ENCODE measurements at regions not wholly inside any gene's neighbourhood (a gene's known extent, or its start where the extent isn't known, plus 50 kb on each side); places are given as distances from the start of the nearest gene placed in this dataset.

DNA sequence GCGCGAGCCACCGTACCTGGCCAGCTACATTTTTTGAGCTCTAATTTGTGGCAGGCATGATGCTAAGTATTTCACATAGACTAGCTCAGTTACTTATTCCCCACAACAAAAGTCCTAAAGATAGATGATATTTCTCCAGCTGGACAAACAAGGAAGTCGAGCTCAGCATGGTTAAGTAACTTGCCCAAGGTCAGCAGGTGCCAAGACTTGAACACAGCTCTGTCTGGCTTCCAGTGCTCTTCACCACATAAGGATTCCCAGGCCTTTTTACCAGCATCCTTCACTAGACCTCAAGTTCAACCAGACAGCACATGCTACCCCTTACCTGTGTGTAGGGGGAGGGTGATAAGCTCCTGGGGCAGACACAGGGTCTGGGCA, 177.3 kb upstream of the NCAM1 start:
- Histone ChIP-seq H3K4me2 (ENCODE audit: insufficient read depth, low read length) (no peak overlapping the region), H3K9ac (replicated peaks; ENCODE audit: extremely low read depth, insufficient read depth, low read length) (no peak overlapping the region), H3K4me1 (ENCODE audit: control insufficient read depth, extremely low read depth, insufficient read depth, low read length) (no peaks in the 10 kb centered on the region), H3K4me3 (replicated peaks in 1 of 3; ENCODE audit: insufficient read depth in 1 of 3, low read depth in 1 of 3, low read length in 3 of 3) (no peak overlapping the region), H3K9me1 (replicated peaks; ENCODE audit: control insufficient read depth, extremely low read depth, insufficient read depth, low read length) (no peaks in the 10 kb centered on the region), H3K9me3 (replicated peaks; ENCODE audit: control insufficient read depth, insufficient read depth, low read length) (peaks cover 3% of the 10 kb centered on the region), H4K20me1 (replicated peaks; ENCODE audit: control insufficient read depth, extremely low read depth, insufficient read depth, low read length) (no peaks in the 10 kb centered on the region), H3K27me3 (ENCODE audit: control insufficient read depth in 2 of 2, insufficient read depth in 2 of 2, low read length in 2 of 2) (no peaks in the 10 kb centered on the region), H3K36me3 (ENCODE audit: control insufficient read depth in 2 of 2, extremely low read depth in 1 of 2, insufficient read depth in 2 of 2, low read length in 2 of 2) (no peaks in the 10 kb centered on the region), H3K27ac (ENCODE audit: insufficient read depth, low read depth, low read length) (no peak overlapping the region), H3K79me2 (ENCODE audit: control insufficient read depth, insufficient read depth, low read length) (no peaks in the 10 kb centered on the region), H2AFZ (ENCODE audit: low read depth, low read length) (no peak overlapping the region)
- intact Hi-C loops (cut with micrococcal nuclease) = no loop called here
- TF ChIP-seq JUN (IDR thresholded peaks at IDR 0.05; ENCODE audit: borderline replicate concordance, insufficient read depth, insufficient read length, low read depth) (no peak), GATA2 (IDR thresholded peaks at IDR 0.05; ENCODE audit: insufficient read depth, insufficient read length, low read depth, low read length) (no peak), EZH2 (IDR thresholded peaks at IDR 0.05; ENCODE audit: borderline replicate concordance, low read depth, low read length, severe bottlenecking) (no peak), FOS (IDR thresholded peaks at IDR 0.05; ENCODE audit: borderline replicate concordance, insufficient read depth, low read length) (no peak)
- TF ChIP-seq, protein P1, sequence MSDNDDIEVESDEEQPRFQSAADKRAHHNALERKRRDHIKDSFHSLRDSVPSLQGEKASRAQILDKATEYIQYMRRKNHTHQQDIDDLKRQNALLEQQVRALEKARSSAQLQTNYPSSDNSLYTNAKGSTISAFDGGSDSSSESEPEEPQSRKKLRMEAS (IDR thresholded peaks at IDR 0.05; ENCODE audit: insufficient read depth, insufficient read length) = no peak
- dilution Hi-C loops (cut with MboI; ENCODE audit: extremely low pct_ligation_motif_present, low sequenced_read_pairs) = no loop called here
- CTCF ChIA-PET = no interaction called here
- POLR2A ChIA-PET = no interaction called here
- no peak for FAIRE-seq
- DNase-seq (ENCODE audit: low read depth, low spot score) = no peak
- BruUV-seq (replicated peaks) = no TSS peak

DNA sequence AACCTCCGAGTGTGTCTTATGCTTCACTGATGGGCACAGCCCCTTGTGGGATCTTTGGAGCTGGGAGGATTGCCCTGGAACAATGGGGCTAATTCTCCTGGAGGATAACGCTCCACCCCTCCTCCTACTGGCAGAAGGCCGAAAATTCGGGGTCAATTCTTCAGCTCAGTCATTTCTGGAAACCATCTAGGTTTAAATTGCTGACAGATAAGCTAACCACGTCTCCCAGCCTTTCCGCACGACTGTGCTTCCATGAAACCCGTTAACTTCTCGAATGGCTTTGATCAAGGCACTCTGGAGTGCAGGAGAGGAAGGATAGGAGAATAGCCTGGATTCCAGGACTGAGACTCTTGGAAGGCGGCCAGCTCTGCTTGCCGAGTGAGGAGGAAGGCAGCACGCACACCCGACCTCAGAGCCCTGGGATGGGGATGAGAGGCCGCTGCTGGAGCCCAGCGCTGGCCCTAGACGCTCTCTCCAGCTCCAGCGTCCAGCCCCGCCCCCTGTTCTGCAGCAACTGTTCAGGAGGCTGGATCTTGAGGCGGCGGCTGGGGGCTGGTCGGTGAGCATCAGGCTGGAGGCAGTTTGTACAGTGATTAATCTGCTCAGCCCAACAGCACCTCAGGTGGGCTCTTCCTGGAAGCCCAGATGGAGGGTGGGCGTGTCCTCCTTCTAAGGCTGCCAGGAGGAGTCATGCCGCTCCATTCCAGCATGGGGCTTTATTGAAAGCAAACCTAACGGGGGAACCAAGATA, 176.7 kb upstream of the NCAM1 start:
- ChIA-PET POLR2A (no interaction called here), CTCF (no interaction called here)
- Histone ChIP-seq H4K20me1 (replicated peaks; ENCODE audit: control insufficient read depth, extremely low read depth, insufficient read depth, low read length) (no peaks in the 10 kb centered on the region), H3K36me3 (ENCODE audit: control insufficient read depth in 2 of 2, extremely low read depth in 1 of 2, insufficient read depth in 2 of 2, low read length in 2 of 2) (no peaks in the 10 kb centered on the region), H3K79me2 (ENCODE audit: control insufficient read depth, insufficient read depth, low read length) (no peaks in the 10 kb centered on the region), H3K9me1 (replicated peaks; ENCODE audit: control insufficient read depth, extremely low read depth, insufficient read depth, low read length) (no peaks in the 10 kb centered on the region), H3K9me3 (replicated peaks; ENCODE audit: control insufficient read depth, insufficient read depth, low read length) (peaks cover 3% of the 10 kb centered on the region), H3K9ac (replicated peaks; ENCODE audit: extremely low read depth, insufficient read depth, low read length) (no peak overlapping the region), H3K4me2 (ENCODE audit: insufficient read depth, low read length) (no peak overlapping the region), H2AFZ (ENCODE audit: low read depth, low read length) (no peak overlapping the region), H3K4me3 (replicated peaks in 1 of 3; ENCODE audit: insufficient read depth in 1 of 3, low read depth in 1 of 3, low read length in 3 of 3) (no peak overlapping the region), H3K27ac (ENCODE audit: insufficient read depth, low read depth, low read length) (no peak overlapping the region), H3K27me3 (ENCODE audit: control insufficient read depth in 2 of 2, insufficient read depth in 2 of 2, low read length in 2 of 2) (no peaks in the 10 kb centered on the region), H3K4me1 (ENCODE audit: control insufficient read depth, extremely low read depth, insufficient read depth, low read length) (no peaks in the 10 kb centered on the region)
- no peak for FAIRE-seq
- DNase-seq (ENCODE audit: low read depth, low spot score) = no peak
- no TSS peak for BruUV-seq (replicated peaks)
- intact Hi-C loops (cut with micrococcal nuclease) (no loop called here), dilution Hi-C loops (cut with MboI; ENCODE audit: extremely low pct_ligation_motif_present, low sequenced_read_pairs) (no loop called here)
- TF ChIP-seq MYC (IDR thresholded peaks at IDR 0.05; ENCODE audit: low read depth, low read length) (no peak), EZH2 (IDR thresholded peaks at IDR 0.05; ENCODE audit: borderline replicate concordance, low read depth, low read length, severe bottlenecking) (no peak), JUN (IDR thresholded peaks at IDR 0.05; ENCODE audit: borderline replicate concordance, insufficient read depth, insufficient read length, low read depth) (no peak), POLR2AphosphoS5 (IDR thresholded peaks at IDR 0.05; ENCODE audit: insufficient read depth, low read depth, low read length) (no peak), POLR2A (IDR thresholded peaks at IDR 0.05; ENCODE audit: low read depth, low read length) (no peak), FOS (IDR thresholded peaks at IDR 0.05; ENCODE audit: borderline replicate concordance, insufficient read depth, low read length) (no peak), GATA2 (IDR thresholded peaks at IDR 0.05; ENCODE audit: insufficient read depth, insufficient read length, low read depth, low read length) (no peak)
- TF ChIP-seq, protein P1 (IDR thresholded peaks at IDR 0.05; ENCODE audit: insufficient read depth, insufficient read length) = no peak
- TF ChIP-seq, protein P2, sequence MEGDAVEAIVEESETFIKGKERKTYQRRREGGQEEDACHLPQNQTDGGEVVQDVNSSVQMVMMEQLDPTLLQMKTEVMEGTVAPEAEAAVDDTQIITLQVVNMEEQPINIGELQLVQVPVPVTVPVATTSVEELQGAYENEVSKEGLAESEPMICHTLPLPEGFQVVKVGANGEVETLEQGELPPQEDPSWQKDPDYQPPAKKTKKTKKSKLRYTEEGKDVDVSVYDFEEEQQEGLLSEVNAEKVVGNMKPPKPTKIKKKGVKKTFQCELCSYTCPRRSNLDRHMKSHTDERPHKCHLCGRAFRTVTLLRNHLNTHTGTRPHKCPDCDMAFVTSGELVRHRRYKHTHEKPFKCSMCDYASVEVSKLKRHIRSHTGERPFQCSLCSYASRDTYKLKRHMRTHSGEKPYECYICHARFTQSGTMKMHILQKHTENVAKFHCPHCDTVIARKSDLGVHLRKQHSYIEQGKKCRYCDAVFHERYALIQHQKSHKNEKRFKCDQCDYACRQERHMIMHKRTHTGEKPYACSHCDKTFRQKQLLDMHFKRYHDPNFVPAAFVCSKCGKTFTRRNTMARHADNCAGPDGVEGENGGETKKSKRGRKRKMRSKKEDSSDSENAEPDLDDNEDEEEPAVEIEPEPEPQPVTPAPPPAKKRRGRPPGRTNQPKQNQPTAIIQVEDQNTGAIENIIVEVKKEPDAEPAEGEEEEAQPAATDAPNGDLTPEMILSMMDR (IDR thresholded peaks at IDR 0.05; ENCODE audit: extremely low read depth in 1 of 2, insufficient read depth in 1 of 2, low read depth in 1 of 2, low read length in 2 of 2) = no peak
